ENCODE measurements at regions not wholly inside any gene's neighbourhood (a gene's known extent, or its start where the extent isn't known, plus 50 kb on each side); places are given as distances from the start of the nearest gene placed in this dataset.
"Not testable (repeated sequence)": the region's sequence is repeated elsewhere in the genome, so short reads cannot be mapped to it uniquely, and the experiment has no call there.

GRCh38 chr1:83490988-83491387 is 507.9 kb downstream of the TTLL7 start:
- H3K18ac ChIP-seq (ENCODE audit: low read depth, low read length), result no peak overlapping the region
- no peak overlapping the region for H4K5ac ChIP-seq (ENCODE audit: low read depth, low read length)
- TF ChIP-seq MXI1 (IDR thresholded peaks at IDR 0.05; ENCODE audit: borderline replicate concordance, low read depth, low read length), result no peak
- TF ChIP-seq POLR2A (IDR thresholded peaks at IDR 0.05; ENCODE audit: low read depth, low read length), result no peak
- no peak for TF ChIP-seq CEBPB (IDR thresholded peaks at IDR 0.05; ENCODE audit: low read depth, low read length)
- TF ChIP-seq MAZ (IDR thresholded peaks at IDR 0.05; ENCODE audit: borderline replicate concordance, low read depth, low read length), result no peak
- TF ChIP-seq FOS (IDR thresholded peaks at IDR 0.05; ENCODE audit: low read depth, low read length), result no peak
- ATAC-seq (ENCODE audit: low read depth), result no peak
- no peak overlapping the region for H2BK5ac ChIP-seq (ENCODE audit: low read depth, low read length, poor library complexity, severe bottlenecking)
- no peaks in the 10 kb centered on the region for H3K9me3 ChIP-seq (ENCODE audit: control insufficient read depth, insufficient read depth, low read length)
- no TSS peak for BruUV-seq (replicated peaks)
- no peak overlapping the region for H4K91ac ChIP-seq (ENCODE audit: insufficient read depth, low read depth, low read length)
- no peaks in the 10 kb centered on the region for H4K20me1 ChIP-seq (ENCODE audit: insufficient read depth, low read length)
- no peak for DNase-seq
- no peak overlapping the region for H3K4me3 ChIP-seq (ENCODE audit: insufficient read depth, low read depth, low read length)
- no peak overlapping the region for H3K4ac ChIP-seq (ENCODE audit: low read depth, low read length)
- H3K14ac ChIP-seq (replicated peaks; ENCODE audit: low read depth, low read length), result no peak overlapping the region
- H3K4me2 ChIP-seq (ENCODE audit: low read depth, low read length), result no peak overlapping the region
- no peaks in the 10 kb centered on the region for H3K9me1 ChIP-seq (ENCODE audit: insufficient read depth, low read length)
- H3K36me3 ChIP-seq (ENCODE audit: control insufficient read depth, insufficient read depth, low read length), result no peaks in the 10 kb centered on the region
- no peak overlapping the region for H2BK120ac ChIP-seq (ENCODE audit: low read depth, low read length)
- H3K23ac ChIP-seq (ENCODE audit: low read depth, low read length), result no peak overlapping the region
- no peak overlapping the region for H2AK9ac ChIP-seq (replicated peaks; ENCODE audit: low read depth, low read length, poor library complexity)
- H3K4me1 ChIP-seq (ENCODE audit: control insufficient read depth, insufficient read depth, low read length), result no peaks in the 10 kb centered on the region
- no peak overlapping the region for H3K56ac ChIP-seq (ENCODE audit: extremely low read depth, insufficient read depth, low read length)
- no peaks in the 10 kb centered on the region for H3K27me3 ChIP-seq (ENCODE audit: control insufficient read depth, insufficient read depth, low read length)
- no peak overlapping the region for H3K9ac ChIP-seq (ENCODE audit: low read depth, low read length)
- in situ Hi-C loops (cut with MboI; ENCODE audit: low sequenced_read_pairs), result no loop called here
- H3K27ac ChIP-seq (ENCODE audit: insufficient read depth, low read length), result no peak overlapping the region
- dilution Hi-C loops (cut with HindIII; ENCODE audit: low sequenced_read_pairs, unreplicated experiment), result no loop called here
- no peak overlapping the region for H2AFZ ChIP-seq (replicated peaks; ENCODE audit: low read length, poor library complexity)
- H4K8ac ChIP-seq (ENCODE audit: low read depth in 2 of 2, low read length in 2 of 2), result no peak overlapping the region
- ChIA-PET CTCF (no interaction called here), POLR2A (ENCODE audit: unreplicated experiment) (no interaction called here)
- no peak overlapping the region for H2BK15ac ChIP-seq (ENCODE audit: low read depth, low read length)
- H2BK20ac ChIP-seq (ENCODE audit: low read depth, low read length), result no peak overlapping the region
- no peak overlapping the region for H2AK5ac ChIP-seq (ENCODE audit: low read depth, low read length)
- no peaks in the 10 kb centered on the region for H3K79me1 ChIP-seq (ENCODE audit: low read depth in 1 of 2, low read length in 2 of 2)
- intact Hi-C loops (cut with micrococcal nuclease), result no loop called here

GRCh38 chr1:83488105-83488504 is 510.8 kb downstream of the TTLL7 start:
- POLR2A ChIA-PET (ENCODE audit: unreplicated experiment); H3K9me3 ChIP-seq (ENCODE audit: control insufficient read depth, insufficient read depth, low read length); H2BK20ac ChIP-seq (ENCODE audit: low read depth, low read length); H4K20me1 ChIP-seq (ENCODE audit: insufficient read depth, low read length); H3K79me1 ChIP-seq (ENCODE audit: low read depth in 1 of 2, low read length in 2 of 2); DNase-seq; H3K27ac ChIP-seq (ENCODE audit: insufficient read depth, low read length); H3K4ac ChIP-seq (ENCODE audit: low read depth, low read length); H2BK120ac ChIP-seq (ENCODE audit: low read depth, low read length); H4K5ac ChIP-seq (ENCODE audit: low read depth, low read length); H3K18ac ChIP-seq (ENCODE audit: low read depth, low read length); H2AK5ac ChIP-seq (ENCODE audit: low read depth, low read length); ATAC-seq (ENCODE audit: low read depth); H3K9ac ChIP-seq (ENCODE audit: low read depth, low read length); H3K14ac ChIP-seq (replicated peaks; ENCODE audit: low read depth, low read length); H3K23ac ChIP-seq (ENCODE audit: low read depth, low read length); H2AFZ ChIP-seq (replicated peaks; ENCODE audit: low read length, poor library complexity); H2BK15ac ChIP-seq (ENCODE audit: low read depth, low read length); H3K36me3 ChIP-seq (ENCODE audit: control insufficient read depth, insufficient read depth, low read length); H3K27me3 ChIP-seq (ENCODE audit: control insufficient read depth, insufficient read depth, low read length); H3K56ac ChIP-seq (ENCODE audit: extremely low read depth, insufficient read depth, low read length); BruUV-seq (replicated peaks); H3K4me3 ChIP-seq (ENCODE audit: insufficient read depth, low read depth, low read length); in situ Hi-C loops (cut with MboI; ENCODE audit: low sequenced_read_pairs); dilution Hi-C loops (cut with HindIII; ENCODE audit: low sequenced_read_pairs, unreplicated experiment); H4K8ac ChIP-seq (ENCODE audit: low read depth in 2 of 2, low read length in 2 of 2); H3K9me1 ChIP-seq (ENCODE audit: insufficient read depth, low read length); H3K4me1 ChIP-seq (ENCODE audit: control insufficient read depth, insufficient read depth, low read length); H4K91ac ChIP-seq (ENCODE audit: insufficient read depth, low read depth, low read length); CTCF ChIA-PET; intact Hi-C loops (cut with micrococcal nuclease); H2BK5ac ChIP-seq (ENCODE audit: low read depth, low read length, poor library complexity, severe bottlenecking); H3K4me2 ChIP-seq (ENCODE audit: low read depth, low read length); H2AK9ac ChIP-seq (replicated peaks; ENCODE audit: low read depth, low read length, poor library complexity): not testable (repeated sequence)
